ENCODE measurements at regions not wholly inside any gene's neighbourhood (a gene's known extent, or its start where the extent isn't known, plus 50 kb on each side); places are given as distances from the start of the nearest gene placed in this dataset.

- TF ChIP-seq CTCF (IDR thresholded peaks at IDR 0.05; ENCODE audit: low read depth, low read length) = no peak
- no peak overlapping the region for H3K4me3 ChIP-seq (ENCODE audit: low read depth, low read length)
Measured at GRCh38 chr7:132072873-132073272, 503.4 kb downstream of the PLXNA4 start.

GRCh38 chr7:132072165-132072564, 504.1 kb downstream of the PLXNA4 start:
- H3K4me3 ChIP-seq (ENCODE audit: low read depth, low read length) = no peak overlapping the region
- no peak for TF ChIP-seq CTCF (IDR thresholded peaks at IDR 0.05; ENCODE audit: low read depth, low read length)

- TF ChIP-seq CTCF (IDR thresholded peaks at IDR 0.05; ENCODE audit: low read depth, low read length) = no peak
- H3K4me3 ChIP-seq (ENCODE audit: low read depth, low read length) = no peak overlapping the region
Measured at GRCh38 chr7:132069306-132069705, 507.0 kb downstream of the PLXNA4 start.

GRCh38 chr7:132066761-132067171, 509.5 kb downstream of the PLXNA4 start:
- no peak overlapping the region for H3K4me3 ChIP-seq (ENCODE audit: low read depth, low read length)
- no peak for TF ChIP-seq CTCF (IDR thresholded peaks at IDR 0.05; ENCODE audit: low read depth, low read length)

GRCh38 chr7:132065989-132066603, 509.7 kb upstream of the PODXL start:
- H3K4me3 ChIP-seq (ENCODE audit: low read depth, low read length) = no peak overlapping the region
- no peak for TF ChIP-seq CTCF (IDR thresholded peaks at IDR 0.05; ENCODE audit: low read depth, low read length)

- no peak for TF ChIP-seq CTCF (IDR thresholded peaks at IDR 0.05; ENCODE audit: low read depth, low read length)
- no peak overlapping the region for H3K4me3 ChIP-seq (ENCODE audit: low read depth, low read length)
Measured at GRCh38 chr7:132065193-132065988, 509.0 kb upstream of the PODXL start.

GRCh38 chr7:132063800-132064199, 507.4 kb upstream of the PODXL start:
- no peak for TF ChIP-seq CTCF (IDR thresholded peaks at IDR 0.05; ENCODE audit: low read depth, low read length)
- no peak overlapping the region for H3K4me3 ChIP-seq (ENCODE audit: low read depth, low read length)
